Mesendoderm (in vitro differentiated cells): ENCODE measurements at regions not wholly inside any gene's neighbourhood (a gene's known extent, or its start where the extent isn't known, plus 50 kb on each side); places are given as distances from the start of the nearest gene placed in this dataset.

Source experiments
- DNase-seq: peaks from one replicate; pipeline ENCODE4 v3.0.0; 2013
- H2AK5ac ChIP-seq: 2 replicates; pipeline ENCODE4 v1.6.1; 2013; ENCODE audit warnings: low read length, inconsistent platforms
- H2BK120ac ChIP-seq: 2 replicates; pipeline ENCODE4 v1.6.1; 2013; ENCODE audit warnings: low read depth, mild to moderate bottlenecking, low read length, moderate library complexity, mixed read lengths
- H2BK15ac ChIP-seq: replicated peaks from 2 replicates; pipeline ENCODE4 v1.6.1; 2013; ENCODE audit warnings: low read depth, mild to moderate bottlenecking, moderate library complexity
- H2BK5ac ChIP-seq: 2 replicates; pipeline ENCODE4 v1.6.1; 2013; ENCODE audit warnings: low read length, inconsistent platforms
- H3K18ac ChIP-seq: 2 replicates; pipeline ENCODE4 v1.6.1; 2013; ENCODE audit warnings: mild to moderate bottlenecking, low read length, mixed read lengths
- H3K23ac ChIP-seq: one replicate; pipeline ENCODE4 v1.6.1; 2013; ENCODE audit warnings: low read length
- H3K27ac ChIP-seq: 2 replicates; pipeline ENCODE4 v1.5.1; 2013; ENCODE audit warnings: low read depth, mild to moderate bottlenecking, inconsistent platforms, low read length, moderate library complexity
- H3K27me3 ChIP-seq: 2 replicates; pipeline ENCODE4 v1.6.1; 2013; ENCODE audit warnings: low read length, control low read depth, mild to moderate bottlenecking, inconsistent platforms; ENCODE audit not compliant: insufficient read depth, poor library complexity
- H3K36me3 ChIP-seq: 2 replicates; pipeline ENCODE4 v1.6.1; 2013; ENCODE audit warnings: low read length, inconsistent platforms; ENCODE audit not compliant: control insufficient read depth, insufficient read depth
- H3K4ac ChIP-seq: one replicate; pipeline ENCODE4 v1.6.1; 2013; ENCODE audit warnings: low read depth, mild to moderate bottlenecking, low read length, moderate library complexity
- H3K4me1 ChIP-seq: 2 replicates; pipeline ENCODE4 v1.6.1; 2013; ENCODE audit warnings: low read depth, low read length, inconsistent platforms; ENCODE audit not compliant: control insufficient read depth
- H3K4me2 ChIP-seq: 2 replicates; pipeline ENCODE4 v1.6.1; 2013; ENCODE audit warnings: low read length
- H3K4me3 ChIP-seq: 2 replicates; pipeline ENCODE4 v1.5.1; 2013; ENCODE audit warnings: mild to moderate bottlenecking, low read length
- H3K56ac ChIP-seq: one replicate; pipeline ENCODE4 v1.6.1; 2013; ENCODE audit warnings: low read length
- H3K79me1 ChIP-seq: 2 replicates; pipeline ENCODE4 v1.6.1; 2013; ENCODE audit warnings: low read length, inconsistent platforms
- H3K79me2 ChIP-seq: 2 replicates; pipeline ENCODE4 v1.6.1; 2013; ENCODE audit warnings: mild to moderate bottlenecking, low read length; ENCODE audit not compliant: control insufficient read depth, insufficient read depth
- H3K9ac ChIP-seq: 2 replicates; pipeline ENCODE4 v1.6.1; 2013; ENCODE audit warnings: low read length, inconsistent platforms
- H4K5ac ChIP-seq: one replicate; pipeline ENCODE4 v1.6.1; 2013; ENCODE audit warnings: low read length
- H4K8ac ChIP-seq: one replicate; pipeline ENCODE4 v1.6.1; 2013; ENCODE audit warnings: low read depth, mild to moderate bottlenecking, control low read depth, low read length, moderate library complexity
- WGBS: extraction: QIAGEN DNeasy Blood & Tissue Kit; methylation state at CpG from one replicate; pipeline ENCODE4 v1.1.7; 2013; ENCODE audit warnings: low lambda C conversion rate, missing lambda C conversion rate; ENCODE audit not compliant: insufficient coverage; ENCODE audit errors: extremely low coverage; 5-methylcytosine and 5-hydroxymethylcytosine counted together

- H3K4me3 ChIP-seq: peak overlapping the region; percentile 29
- peak overlapping the region; percentile 98 for H3K27ac ChIP-seq
- DNase-seq: peak; percentile 96
- peak overlapping the region; percentile 69 for H4K8ac ChIP-seq
- H3K9ac ChIP-seq: peak overlapping the region; percentile 53
- no peaks in the 10 kb centered on the region for H3K36me3 ChIP-seq
- peak overlapping the region; percentile 2 for H2BK5ac ChIP-seq
- H3K79me1 ChIP-seq: no peaks in the 10 kb centered on the region
- H3K27me3 ChIP-seq: no peaks in the 10 kb centered on the region
- H3K18ac ChIP-seq: peak overlapping the region; percentile 78
- H2BK15ac ChIP-seq: peak overlapping the region; percentile 60
- H3K23ac ChIP-seq: no peak overlapping the region
- H3K56ac ChIP-seq: peak overlapping the region; percentile 58
- H2AK5ac ChIP-seq: no peak overlapping the region
- no peaks in the 10 kb centered on the region for H3K79me2 ChIP-seq
- H2BK120ac ChIP-seq: peak overlapping the region; percentile 92
- H3K4me1 ChIP-seq: peaks cover 10% of the 10 kb centered on the region
- H4K5ac ChIP-seq: no peak overlapping the region
- H3K4ac ChIP-seq: peak overlapping the region; percentile 74
- H3K4me2 ChIP-seq: peak overlapping the region; percentile 6
- WGBS: no CpG with 5 or more reads among the region's 51 CpGs
Measured at GRCh38 chr1:54488779-54489626, 59.0 kb upstream of the ACOT11 start.

DNA sequence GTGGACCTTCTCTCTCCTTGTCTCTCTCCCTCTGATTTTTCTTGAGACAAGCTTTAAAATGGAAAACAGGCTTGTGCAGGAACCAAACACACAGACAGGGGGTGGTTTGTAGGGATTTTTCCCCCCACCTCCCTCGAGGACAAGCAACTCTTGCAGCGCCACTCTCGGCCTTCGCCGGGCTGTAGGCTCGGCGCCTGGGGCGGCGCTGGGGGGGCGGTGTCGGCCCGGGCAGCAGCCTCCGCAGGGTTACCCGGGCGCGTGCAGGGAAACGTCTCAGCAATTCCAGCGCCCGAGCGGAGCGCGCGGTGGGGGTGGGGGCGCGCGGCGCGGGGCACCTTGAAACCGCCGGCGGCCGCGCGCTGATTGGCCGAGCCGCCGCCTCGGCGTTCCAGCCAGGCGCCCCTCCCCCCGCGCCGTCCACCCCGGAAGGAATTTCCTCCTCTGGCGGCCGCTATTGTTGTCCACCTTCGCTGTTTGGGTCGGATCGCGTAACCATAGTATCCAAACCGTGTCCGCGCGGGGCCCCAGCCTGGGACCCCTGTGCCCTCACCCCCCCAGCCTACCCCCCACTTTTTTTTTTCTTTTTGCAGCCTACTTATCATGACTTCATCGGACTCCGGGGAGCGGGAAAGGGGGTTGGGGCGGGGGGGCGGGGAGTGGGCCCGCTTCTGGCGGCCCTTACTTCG lies 59.8 kb upstream of the ACOT11 start:
- Histone ChIP-seq H3K4me3 (no peak overlapping the region), H3K27ac (peak overlapping the region; percentile 61), H3K9ac (peak overlapping the region; percentile 64), H4K8ac (peak overlapping the region; percentile 69), H4K5ac (no peak overlapping the region), H3K79me2 (no peaks in the 10 kb centered on the region), H3K56ac (peak overlapping the region; percentile 80), H2BK120ac (peak overlapping the region; percentile 92), H2AK5ac (no peak overlapping the region), H3K79me1 (no peaks in the 10 kb centered on the region), H3K4ac (peak overlapping the region; percentile 74), H3K4me2 (peak overlapping the region; percentile 55), H2BK15ac (peak overlapping the region; percentile 60), H3K23ac (no peak overlapping the region), H3K4me1 (peaks cover 10% of the 10 kb centered on the region), H3K18ac (peak overlapping the region; percentile 86), H3K36me3 (no peaks in the 10 kb centered on the region), H3K27me3 (no peaks in the 10 kb centered on the region), H2BK5ac (peak overlapping the region; percentile 3)
- WGBS: no CpG with 5 or more reads among the region's 62 CpGs
- peak; percentile 95 for DNase-seq

DNA sequence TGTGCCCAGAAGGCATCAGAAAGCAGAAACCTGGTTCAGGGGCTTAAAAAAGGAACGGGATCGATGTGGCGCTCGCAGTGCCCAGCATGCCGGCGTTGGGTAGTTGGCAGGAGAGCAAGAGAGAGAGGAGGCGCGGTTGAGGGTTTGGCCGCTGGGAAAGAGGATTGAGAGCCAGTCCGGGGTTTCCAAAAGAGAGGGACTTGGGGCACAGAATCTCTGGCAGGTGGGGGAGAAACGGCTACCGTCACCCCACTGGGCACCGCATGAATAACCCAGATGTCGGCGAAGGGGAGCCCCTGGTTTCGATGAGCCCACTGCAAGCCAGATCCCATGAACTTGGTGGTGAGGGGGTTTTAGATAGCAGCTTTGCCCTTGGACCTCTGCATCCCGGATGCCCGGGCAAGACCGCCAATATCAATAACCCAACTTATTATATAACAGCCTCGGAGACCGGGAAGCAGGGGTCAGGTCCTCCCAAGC lies 60.4 kb upstream of the ACOT11 start:
- Histone ChIP-seq H2BK5ac (peak overlapping the region; percentile 45), H3K27me3 (no peaks in the 10 kb centered on the region), H3K4ac (no peak overlapping the region), H2BK120ac (peak overlapping the region; percentile 10), H3K18ac (peak overlapping the region; percentile 86), H3K36me3 (no peaks in the 10 kb centered on the region), H2BK15ac (no peak overlapping the region), H3K79me1 (no peaks in the 10 kb centered on the region), H3K23ac (no peak overlapping the region), H3K4me2 (peak overlapping the region; percentile 55), H4K5ac (no peak overlapping the region), H3K9ac (peak overlapping the region; percentile 64), H3K56ac (peak overlapping the region; percentile 80), H4K8ac (no peak overlapping the region), H2AK5ac (no peak overlapping the region), H3K4me3 (no peak overlapping the region), H3K4me1 (peaks cover 10% of the 10 kb centered on the region), H3K27ac (peak overlapping the region; percentile 29), H3K79me2 (no peaks in the 10 kb centered on the region)
- no CpG with 5 or more reads among the region's 21 CpGs for WGBS
- no peak for DNase-seq

DNA sequence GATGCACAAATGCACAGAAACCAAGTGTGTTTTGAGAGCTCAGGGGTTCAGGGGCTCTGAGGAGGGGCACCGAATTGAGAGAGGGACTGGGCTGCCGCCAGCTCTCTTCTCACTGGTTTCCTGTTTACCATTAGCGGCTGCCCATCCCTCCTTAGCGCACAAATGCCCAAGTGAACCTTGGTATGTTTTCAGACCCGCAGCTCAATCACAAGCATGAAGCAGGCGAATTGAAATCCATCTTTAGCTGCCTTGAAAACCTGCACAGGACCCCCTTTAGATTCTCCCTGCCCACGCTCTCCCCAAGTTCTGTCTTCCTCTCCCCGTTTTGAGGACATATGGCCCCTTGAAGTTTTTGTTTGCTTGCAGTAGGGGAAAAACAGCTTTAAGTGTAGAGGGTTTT lies 61.1 kb upstream of the ACOT11 start:
- no peak overlapping the region for H2BK5ac ChIP-seq
- H2AK5ac ChIP-seq: no peak overlapping the region
- H3K23ac ChIP-seq: no peak overlapping the region
- no peaks in the 10 kb centered on the region for H3K79me1 ChIP-seq
- peak overlapping the region; percentile 16 for H3K4me2 ChIP-seq
- no peak overlapping the region for H2BK120ac ChIP-seq
- no peak overlapping the region for H3K27ac ChIP-seq
- peak overlapping the region; percentile 10 for H3K9ac ChIP-seq
- H3K36me3 ChIP-seq: no peaks in the 10 kb centered on the region
- no peak overlapping the region for H3K4ac ChIP-seq
- DNase-seq: no peak
- WGBS: no CpG with 5 or more reads among the region's 8 CpGs
- H3K27me3 ChIP-seq: no peaks in the 10 kb centered on the region
- H4K5ac ChIP-seq: no peak overlapping the region
- no peak overlapping the region for H2BK15ac ChIP-seq
- no peak overlapping the region for H4K8ac ChIP-seq
- peak overlapping the region; percentile 62 for H3K56ac ChIP-seq
- H3K4me1 ChIP-seq: peaks cover 10% of the 10 kb centered on the region
- H3K18ac ChIP-seq: peak overlapping the region; percentile 25
- no peak overlapping the region for H3K4me3 ChIP-seq
- no peaks in the 10 kb centered on the region for H3K79me2 ChIP-seq

GRCh38 chr1:54485416-54485815 lies 62.6 kb upstream of the ACOT11 start:
- Histone ChIP-seq H3K27me3 (no peaks in the 10 kb centered on the region), H3K79me1 (no peaks in the 10 kb centered on the region), H3K4me3 (no peak overlapping the region), H3K79me2 (no peaks in the 10 kb centered on the region), H4K5ac (no peak overlapping the region), H3K23ac (peak overlapping the region; percentile 37), H3K27ac (no peak overlapping the region), H3K4me1 (peaks cover 9% of the 10 kb centered on the region), H2AK5ac (no peak overlapping the region), H3K18ac (peak overlapping the region; percentile 40), H3K36me3 (no peaks in the 10 kb centered on the region), H2BK15ac (no peak overlapping the region), H2BK5ac (no peak overlapping the region), H2BK120ac (no peak overlapping the region), H3K56ac (peak overlapping the region; percentile 11), H4K8ac (no peak overlapping the region), H3K9ac (no peak overlapping the region), H3K4ac (no peak overlapping the region), H3K4me2 (no peak overlapping the region)
- WGBS: no CpG with 5 or more reads among the region's 5 CpGs
- no peak for DNase-seq
